Activated naive CD4-positive, alpha-beta T cell treated with anti-CD3 and anti-CD28 coated beads, Interleukin-2, amount 50 U/mL, for 72 hours (primary cell): ENCODE measurements at regions not wholly inside any gene's neighbourhood (a gene's known extent, or its start where the extent isn't known, plus 50 kb on each side); places are given as distances from the start of the nearest gene placed in this dataset.
"Not testable (repeated sequence)": the region's sequence is repeated elsewhere in the genome, so short reads cannot be mapped to it uniquely, and the experiment has no call there.

Experiments used
- ATAC-seq, 2 donors: fragments of 150-1000 bp; cut with Tn5 transposase; 2 replicates each; pipeline ENCODE4 v1.10.0; 2021; ENCODE audit warnings: mild to moderate bottlenecking in 2 of 2, moderate library complexity in 2 of 2
- DNase-seq, 2 donors: peaks; one replicate each; pipeline ENCODE4 v3.0.0; 2021 to 2022; ENCODE audit warnings: low spot score in 2 of 2
- H3K27ac Mint-ChIP-seq, 2 donors: one replicate each; pipeline ENCODE4 v1.8.0; 2022; ENCODE audit warnings: mild to moderate bottlenecking in 2 of 2, mixed read lengths in 2 of 2
- H3K36me3 Mint-ChIP-seq, 2 donors: one replicate each; pipeline ENCODE4 v1.8.0; 2022; ENCODE audit warnings: mixed read lengths in 2 of 2
- H3K9me3 Mint-ChIP-seq, 2 donors: one replicate each; pipeline ENCODE4 v1.8.0; 2022; ENCODE audit warnings: mixed read lengths in 2 of 2

DNA sequence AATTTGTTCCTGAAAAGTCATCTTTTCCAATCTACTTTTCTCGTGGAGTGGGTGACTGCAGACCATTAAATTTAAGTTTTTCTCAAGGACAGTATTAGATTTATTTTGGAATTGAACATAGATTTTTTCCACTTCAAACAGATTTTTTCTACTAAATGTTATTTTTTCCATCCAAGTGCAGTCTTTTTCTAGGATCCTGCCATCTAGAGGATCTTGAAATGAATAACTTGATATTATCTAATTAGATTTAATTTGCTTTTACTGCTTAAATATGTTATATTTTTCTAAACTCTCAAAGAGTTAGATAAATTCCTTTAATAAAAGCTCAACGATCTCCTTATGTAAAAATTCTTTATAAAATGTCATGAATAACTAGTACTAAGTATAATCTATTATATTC lies 136.9 kb upstream of the PRR16 start:
- Mint-ChIP-seq H3K36me3 (no peaks in the 10 kb centered on the region), H3K9me3 (peaks cover 10 to 11% of the 10 kb centered on the region in 2 donors), H3K27ac (no peak overlapping the region)
- DNase-seq: no peak
- ATAC-seq: no peak

DNA sequence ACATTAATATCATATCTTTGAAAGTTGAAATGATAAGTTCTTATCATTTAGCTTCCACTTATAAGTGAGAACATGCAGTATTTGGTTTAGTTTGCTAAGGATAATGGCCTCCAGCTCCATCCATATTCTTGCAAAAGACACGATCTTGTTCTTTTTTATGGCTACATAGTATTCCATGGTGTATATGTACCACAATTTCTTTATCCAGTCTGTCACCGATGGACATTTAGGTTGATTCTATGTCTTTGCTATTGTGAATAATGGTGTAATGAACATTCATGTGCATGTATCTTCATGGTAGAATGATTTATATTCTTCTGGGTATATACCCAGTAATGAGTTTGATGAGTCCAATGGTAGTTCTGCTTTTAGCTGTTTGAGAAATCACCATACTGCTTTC lies 135.0 kb upstream of the PRR16 start:
- DNase-seq (no peak), ATAC-seq (no peak)
- H3K9me3 Mint-ChIP-seq: peaks cover 10 to 11% of the 10 kb centered on the region in 2 donors
- H3K36me3 Mint-ChIP-seq: no peaks in the 10 kb centered on the region
- H3K27ac Mint-ChIP-seq: no peak overlapping the region

DNA sequence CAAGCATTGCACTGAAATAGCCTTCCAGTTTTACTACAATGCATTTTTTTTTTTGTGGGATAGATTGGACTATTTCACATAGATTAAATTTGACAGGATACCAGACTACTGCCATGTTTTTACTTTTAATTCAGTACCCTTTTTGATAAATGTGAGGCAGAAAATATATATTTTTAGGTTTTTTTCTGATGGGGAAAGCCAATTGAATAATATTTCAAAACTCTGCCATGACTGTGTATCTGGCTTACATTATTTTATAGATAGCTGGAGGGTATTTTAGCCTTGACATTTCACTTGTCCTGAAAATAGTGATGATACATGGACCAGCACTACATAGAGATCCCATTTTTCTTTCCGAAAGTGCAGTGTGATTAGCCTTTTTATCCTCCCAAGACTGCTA lies 133.5 kb upstream of the PRR16 start:
- Mint-ChIP-seq H3K27ac (no peak overlapping the region), H3K9me3 (peaks cover 13 to 15% of the 10 kb centered on the region in 2 donors), H3K36me3 (no peaks in the 10 kb centered on the region)
- ATAC-seq (no peak), DNase-seq (no peak)

DNA sequence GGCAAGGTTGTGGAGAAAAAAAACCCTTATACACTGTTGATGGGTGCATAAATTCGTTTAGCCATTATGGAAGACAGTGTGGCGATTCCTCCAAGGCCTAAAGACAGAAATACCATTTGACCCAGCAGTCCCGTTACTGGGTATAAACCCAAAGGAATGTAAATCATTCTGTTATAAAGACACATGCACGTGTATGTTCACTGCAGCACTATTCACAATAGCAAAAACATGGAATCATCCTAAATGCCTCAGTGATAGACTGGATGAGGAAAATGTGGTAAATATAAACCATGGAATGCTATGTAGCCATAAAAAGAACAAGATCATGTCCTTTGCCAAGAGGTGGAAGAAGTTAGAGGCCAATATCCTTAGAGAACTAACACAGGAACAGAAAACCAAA lies 119.9 kb upstream of the PRR16 start:
- Mint-ChIP-seq H3K36me3 (no peaks in the 10 kb centered on the region), H3K9me3 (peaks cover 7 to 10% of the 10 kb centered on the region in 2 donors), H3K27ac (no peak overlapping the region)
- DNase-seq (no peak), ATAC-seq (no peak)

DNA sequence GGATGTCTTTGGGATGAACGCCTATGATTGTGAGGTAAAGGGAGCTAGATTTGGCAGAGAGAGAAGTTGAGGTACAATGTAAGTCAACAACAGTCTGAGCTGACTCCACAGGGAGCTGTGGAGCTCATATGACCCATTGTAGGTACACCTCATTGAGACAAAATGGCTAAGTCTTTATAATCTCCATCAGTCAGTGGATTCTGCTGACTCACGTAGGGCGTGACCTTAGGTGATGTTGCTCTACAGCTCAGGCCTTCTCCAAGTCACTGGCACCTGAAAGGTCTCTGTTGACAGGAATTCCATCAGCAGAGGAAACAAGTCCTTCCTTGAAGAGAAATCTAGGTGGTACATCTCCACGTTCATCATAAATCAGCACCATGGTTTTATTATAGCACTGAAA lies 118.2 kb upstream of the PRR16 start:
- H3K27ac Mint-ChIP-seq: no peak overlapping the region
- H3K36me3 Mint-ChIP-seq: peaks cover 0 to 2% of the 10 kb centered on the region in 2 donors
- DNase-seq: no peak
- peaks cover 6 to 10% of the 10 kb centered on the region in 2 donors for H3K9me3 Mint-ChIP-seq
- no peak for ATAC-seq

DNA sequence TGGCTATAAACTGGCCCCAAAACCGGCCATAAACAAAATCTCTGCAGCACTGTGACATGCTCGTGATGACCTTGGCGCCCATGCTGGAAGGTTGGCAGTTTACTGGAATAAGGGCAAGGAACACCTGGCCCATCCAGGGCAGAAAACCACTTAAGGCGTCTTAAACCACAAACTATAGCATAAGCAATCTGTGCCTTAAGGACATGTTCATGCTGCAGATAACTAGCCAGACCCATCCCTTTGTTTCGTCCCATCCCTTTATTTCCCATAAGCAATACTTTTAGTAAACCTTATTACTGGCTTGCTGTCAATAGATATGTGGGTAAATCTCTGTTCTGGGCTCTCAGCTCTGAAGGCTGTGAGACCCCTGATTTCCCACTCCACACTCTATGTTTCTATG lies 113.0 kb upstream of the PRR16 start:
- not testable (repeated sequence) for ATAC-seq, H3K27ac Mint-ChIP-seq

DNA sequence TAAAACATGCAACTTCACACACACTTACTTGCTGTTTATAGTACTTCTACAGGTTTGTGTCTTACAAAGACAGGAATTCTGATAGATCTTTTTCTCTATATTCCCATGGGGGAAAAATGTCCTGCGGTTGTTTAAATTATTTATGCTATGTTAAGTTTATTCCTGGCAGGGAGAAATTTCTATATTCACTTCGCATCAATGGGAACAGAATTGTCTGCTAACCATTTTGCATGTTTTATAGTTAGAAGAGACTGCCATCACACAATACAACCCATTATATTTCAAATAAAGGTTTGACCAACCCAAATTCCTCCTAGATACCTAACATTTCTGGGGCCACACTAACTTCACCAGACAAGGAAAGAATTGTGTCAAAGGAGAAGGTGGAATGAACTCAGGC lies 110.0 kb upstream of the PRR16 start:
- Mint-ChIP-seq H3K27ac (no peak overlapping the region), H3K36me3 (peaks cover 0 to 7% of the 10 kb centered on the region in 2 donors), H3K9me3 (peaks cover 8 to 11% of the 10 kb centered on the region in 2 donors)
- ATAC-seq (no peak), DNase-seq (no peak)

More for the DNA sequence above, 113.0 kb upstream of the PRR16 start:
- not testable (repeated sequence) for DNase-seq, H3K36me3 Mint-ChIP-seq
- H3K9me3 Mint-ChIP-seq: peaks cover 8 to 11% of the 10 kb centered on the region in 2 donors

DNA sequence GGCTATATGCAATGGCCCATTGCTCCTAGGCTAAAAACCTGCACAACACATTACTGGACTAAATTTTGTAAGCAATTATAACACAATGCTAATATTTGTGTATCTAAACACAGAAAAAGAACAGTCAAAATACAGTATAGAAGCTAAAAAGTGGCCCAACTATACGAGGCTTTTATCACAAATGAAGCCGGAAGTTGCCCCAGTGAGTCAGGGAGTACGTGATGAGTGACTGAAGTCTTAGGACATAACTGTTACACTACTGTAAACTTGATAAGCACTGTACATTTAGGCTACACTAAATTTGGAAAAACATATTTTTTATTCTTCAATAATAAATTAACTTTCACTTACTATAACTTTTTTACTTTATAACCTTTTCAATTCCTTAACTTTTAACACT lies 105.2 kb upstream of the PRR16 start:
- no peak for DNase-seq
- peaks cover 5% of the 10 kb centered on the region in 2 donors for H3K9me3 Mint-ChIP-seq
- no peak for ATAC-seq
- H3K27ac Mint-ChIP-seq: no peak overlapping the region
- no peaks in the 10 kb centered on the region for H3K36me3 Mint-ChIP-seq

DNA sequence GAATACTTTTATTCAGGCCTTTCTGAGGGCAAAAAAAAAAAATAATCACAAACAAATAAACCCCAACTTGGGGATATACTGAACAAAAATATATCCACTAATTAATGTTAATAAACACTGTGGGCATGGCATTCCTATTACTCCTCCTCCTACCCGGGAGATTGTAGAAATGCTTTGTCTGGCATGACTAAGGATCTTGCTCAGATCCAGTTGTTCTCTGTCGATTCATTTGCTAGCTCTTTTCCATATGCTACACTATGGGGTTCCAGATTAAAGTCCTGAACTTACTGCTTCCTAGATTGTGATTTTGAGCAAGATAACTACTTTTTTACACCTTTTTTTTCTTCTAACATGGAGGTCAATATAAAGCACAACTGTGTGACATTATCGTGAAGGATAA lies 102.2 kb upstream of the PRR16 start:
- DNase-seq (no peak), ATAC-seq (no peak)
- Mint-ChIP-seq H3K36me3 (no peaks in the 10 kb centered on the region), H3K9me3 (peaks cover 5% of the 10 kb centered on the region in 2 donors), H3K27ac (no peak overlapping the region)

DNA sequence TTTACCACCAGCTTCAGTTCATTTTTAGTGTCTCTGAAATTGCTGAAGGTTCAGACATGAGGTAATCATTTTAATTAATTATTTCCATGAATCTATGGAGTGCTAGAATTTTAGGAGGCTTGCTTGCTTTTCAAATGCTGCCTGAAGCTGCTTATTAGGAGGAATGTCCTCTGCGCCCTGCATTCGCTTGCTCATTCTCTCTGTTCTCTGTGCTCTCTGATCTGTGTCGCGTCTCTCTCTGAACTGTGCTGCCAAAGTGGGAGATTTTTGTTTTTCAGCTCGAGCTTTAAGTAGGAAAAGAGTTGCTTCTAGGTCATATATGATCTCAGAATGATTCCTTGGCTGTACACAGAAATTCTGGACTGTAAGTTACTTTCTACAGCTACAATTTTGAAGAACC lies 101.7 kb upstream of the PRR16 start:
- Mint-ChIP-seq H3K9me3 (peaks cover 5% of the 10 kb centered on the region in 2 donors), H3K36me3 (no peaks in the 10 kb centered on the region), H3K27ac (no peak overlapping the region)
- DNase-seq (no peak), ATAC-seq (no peak)

DNA sequence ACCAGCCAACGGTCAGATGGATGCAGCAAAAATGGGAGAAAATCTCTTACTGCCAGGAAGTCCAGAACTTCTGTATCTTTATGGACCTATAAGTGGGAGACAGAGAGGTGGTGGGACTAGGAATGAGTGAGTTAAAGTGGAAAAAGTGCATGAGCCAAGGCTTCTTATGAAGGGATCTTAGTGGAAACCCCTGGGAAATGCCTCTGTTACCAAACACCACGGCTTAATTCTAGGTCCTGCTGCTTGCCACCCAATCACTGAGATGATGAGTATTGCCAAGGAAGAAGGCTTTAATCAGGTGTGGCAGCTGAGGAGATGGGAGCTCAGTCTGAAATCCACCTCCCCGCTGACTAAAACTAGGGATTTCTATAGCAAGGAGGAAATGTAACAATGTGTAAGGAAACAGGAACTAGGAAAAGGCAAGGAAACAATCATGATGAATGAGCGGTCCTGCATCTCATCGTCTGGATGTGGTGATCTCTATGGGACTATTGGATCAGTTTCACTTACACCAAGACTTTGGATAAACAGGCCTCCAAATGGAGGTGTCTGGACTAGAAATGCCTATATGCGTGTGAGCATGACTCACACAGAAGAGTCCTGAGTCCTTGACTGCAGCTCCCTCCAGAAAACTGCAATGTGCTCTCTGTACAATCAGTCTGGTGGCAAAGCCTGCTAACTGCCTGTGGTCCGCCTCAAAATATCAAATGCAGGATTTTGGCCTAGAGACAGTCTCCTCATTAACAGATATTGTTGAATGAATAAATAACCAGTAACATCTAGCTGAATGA lies 98.2 kb upstream of the PRR16 start:
- H3K9me3 Mint-ChIP-seq: peaks cover 5% of the 10 kb centered on the region in 2 donors
- ATAC-seq (no peak), DNase-seq (no peak)
- no peaks in the 10 kb centered on the region for H3K36me3 Mint-ChIP-seq
- no peak overlapping the region for H3K27ac Mint-ChIP-seq

DNA sequence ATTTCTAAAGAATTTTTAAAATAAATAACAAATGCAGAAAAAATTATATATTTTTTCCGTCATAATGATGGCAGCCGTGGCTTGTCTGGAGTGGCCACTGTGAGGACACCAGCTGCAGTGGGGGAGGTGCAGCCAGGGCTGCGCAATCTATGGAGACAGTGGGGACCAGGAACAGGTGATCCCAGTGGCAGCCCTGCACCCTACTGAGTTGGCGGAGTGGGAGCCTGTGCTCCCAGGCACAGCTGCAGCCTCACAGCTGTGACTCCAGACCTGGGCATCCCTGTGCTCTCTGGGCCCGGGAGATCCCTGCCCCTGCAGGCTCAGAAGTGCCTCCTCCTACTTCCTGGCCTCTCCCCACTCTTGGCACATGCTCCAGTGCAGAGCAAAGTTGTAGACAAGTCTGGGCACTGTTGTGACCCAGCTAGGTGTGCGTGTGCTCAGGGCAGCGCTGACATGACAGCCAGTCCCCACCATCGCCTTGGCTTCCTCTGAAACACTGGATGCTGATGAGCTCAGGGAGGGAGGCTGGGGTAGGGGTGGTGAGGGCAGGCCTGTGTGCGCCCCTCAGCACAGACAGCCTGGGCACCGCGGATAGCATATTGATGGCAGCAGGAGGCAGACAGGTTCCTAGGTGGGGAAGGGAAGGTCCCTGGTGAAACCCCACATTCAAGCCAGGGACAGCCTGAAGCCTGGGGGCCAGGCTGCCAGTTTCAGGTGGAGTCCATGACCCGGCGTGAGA lies 96.0 kb upstream of the PRR16 start:
- no peaks in the 10 kb centered on the region for H3K9me3 Mint-ChIP-seq
- no peaks in the 10 kb centered on the region for H3K36me3 Mint-ChIP-seq
- ATAC-seq (no peak), DNase-seq (no peak)
- H3K27ac Mint-ChIP-seq: no peak overlapping the region

DNA sequence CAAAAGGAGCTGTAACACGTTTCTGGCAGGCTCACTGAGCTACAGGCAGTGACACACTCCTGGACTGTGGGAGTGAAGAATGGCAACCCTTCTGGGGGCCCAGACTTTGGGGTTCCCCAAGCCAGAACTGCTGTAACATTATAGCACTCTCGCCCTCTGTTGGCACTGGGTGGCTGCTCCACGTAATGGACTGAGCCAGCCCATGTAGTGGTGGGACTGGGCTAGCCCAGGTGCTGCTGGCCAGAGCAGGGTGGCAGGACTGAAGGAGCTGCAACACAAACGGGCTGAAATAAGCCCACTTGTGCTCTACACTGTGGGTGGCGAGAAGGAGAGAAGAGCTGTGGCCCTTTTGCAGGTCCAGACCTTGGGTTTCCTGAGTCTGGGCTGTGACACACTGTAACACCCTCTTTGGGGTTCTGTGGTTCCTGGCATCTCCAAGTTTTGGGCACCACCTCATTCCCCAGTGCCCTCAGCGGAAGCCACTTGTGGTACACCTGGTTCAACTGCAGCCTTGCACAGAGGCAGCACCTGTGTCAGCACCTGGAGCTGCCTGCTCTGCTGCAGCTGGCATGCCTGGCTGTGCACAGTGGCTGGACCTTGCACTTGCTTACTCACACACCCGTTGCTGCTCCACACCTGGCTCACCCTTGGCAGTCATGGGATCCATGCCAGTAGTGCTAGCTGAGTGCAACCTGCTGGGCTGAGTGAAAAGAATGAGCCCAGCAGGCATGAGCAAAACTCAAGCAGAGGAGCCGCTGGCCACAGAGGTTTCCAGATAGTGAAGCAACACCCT lies 95.0 kb upstream of the PRR16 start:
- H3K36me3 Mint-ChIP-seq: no peaks in the 10 kb centered on the region
- DNase-seq: no peak
- no peak overlapping the region for H3K27ac Mint-ChIP-seq
- no peak for ATAC-seq
- no peaks in the 10 kb centered on the region for H3K9me3 Mint-ChIP-seq

DNA sequence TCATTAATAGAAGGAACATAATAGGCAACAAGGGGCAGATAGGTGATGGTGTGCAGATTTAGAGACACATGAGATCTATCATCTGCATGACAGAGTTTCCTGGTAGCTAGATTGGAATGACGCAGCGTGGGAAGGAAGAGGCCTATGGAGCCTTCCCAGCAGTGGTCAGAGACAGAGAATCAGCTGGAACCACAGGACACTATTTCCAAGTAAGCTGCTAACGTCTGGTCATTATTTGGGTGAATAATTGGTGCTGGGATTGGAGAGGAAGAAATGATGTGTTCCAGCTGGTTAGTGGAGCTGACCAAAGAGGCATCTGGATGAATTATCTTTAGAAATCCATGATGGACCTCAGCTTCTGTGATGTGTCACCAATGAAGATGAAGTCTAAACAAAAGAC lies 91.2 kb upstream of the PRR16 start:
- DNase-seq: no peak
- Mint-ChIP-seq H3K27ac (no peak overlapping the region), H3K9me3 (peaks cover 0 to 4% of the 10 kb centered on the region in 2 donors), H3K36me3 (no peaks in the 10 kb centered on the region)
- no peak for ATAC-seq

DNA sequence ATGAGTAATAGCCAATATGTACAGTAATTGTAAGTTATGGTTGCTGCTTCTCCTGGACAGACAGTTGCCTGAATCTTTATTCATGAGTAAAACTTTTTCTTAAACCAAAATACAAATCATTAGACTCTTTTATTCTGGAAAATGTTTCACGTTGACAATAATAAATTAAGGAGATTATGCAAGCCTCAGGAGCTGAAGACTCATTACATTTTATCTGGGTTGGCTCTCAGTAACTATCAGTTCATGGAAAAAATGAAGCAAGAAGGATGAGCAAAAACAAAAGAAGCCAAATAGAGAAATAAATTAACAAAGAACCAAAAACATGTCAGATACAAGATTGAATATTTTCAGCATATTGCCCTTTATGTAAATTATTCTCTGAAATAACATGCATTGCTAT lies 88.9 kb upstream of the PRR16 start:
- H3K27ac Mint-ChIP-seq: no peak overlapping the region
- peaks cover 8 to 11% of the 10 kb centered on the region in 2 donors for H3K9me3 Mint-ChIP-seq
- peaks cover 0 to 6% of the 10 kb centered on the region in 2 donors for H3K36me3 Mint-ChIP-seq
- ATAC-seq (no peak), DNase-seq (no peak)

DNA sequence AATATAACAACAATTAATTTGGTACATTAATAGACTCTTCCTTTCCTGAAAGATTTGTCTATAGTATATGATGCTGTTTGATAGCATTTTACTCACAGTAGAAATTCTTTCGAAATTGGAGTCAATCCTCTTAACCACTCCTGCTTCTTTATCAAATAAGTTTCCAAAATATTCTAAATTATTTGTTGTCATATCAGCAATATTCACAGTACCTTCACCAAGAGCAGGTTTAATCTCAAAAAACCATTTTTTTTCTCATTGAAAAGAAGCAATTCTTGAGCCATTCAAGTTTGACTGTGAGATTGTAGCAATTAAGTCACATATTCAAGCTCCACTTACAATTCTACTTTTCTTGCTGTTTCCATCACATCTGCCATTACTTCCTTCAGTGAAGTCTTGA lies 83.5 kb upstream of the PRR16 start:
- H3K36me3 Mint-ChIP-seq: peaks cover 0 to 6% of the 10 kb centered on the region in 2 donors
- DNase-seq: no peak
- no peak for ATAC-seq
- H3K27ac Mint-ChIP-seq: no peak overlapping the region
- H3K9me3 Mint-ChIP-seq: peaks cover 11 to 19% of the 10 kb centered on the region in 2 donors

DNA sequence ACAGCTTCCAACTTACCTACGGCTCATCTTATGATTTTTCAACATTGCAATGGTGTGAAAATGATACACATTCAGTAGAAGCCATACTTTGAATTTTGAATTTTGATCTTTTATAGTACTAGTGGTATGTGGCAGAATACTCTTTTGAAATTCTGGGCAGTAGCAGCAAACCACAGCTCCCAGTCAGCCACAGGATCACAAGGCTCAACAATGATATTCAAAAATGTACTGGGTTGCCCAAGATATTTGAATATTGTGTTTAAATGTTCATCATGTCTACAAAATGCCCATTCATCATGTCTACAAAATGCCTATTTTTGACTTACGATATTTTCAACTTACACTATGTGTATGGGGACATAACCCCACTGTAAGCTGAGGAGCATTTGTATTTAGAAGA lies 81.3 kb upstream of the PRR16 start:
- Mint-ChIP-seq H3K27ac (no peak overlapping the region), H3K36me3 (peaks cover 0 to 6% of the 10 kb centered on the region in 2 donors), H3K9me3 (peaks cover 11 to 15% of the 10 kb centered on the region in 2 donors)
- DNase-seq: no peak
- no peak for ATAC-seq
